DMS79 (cell line): ENCODE measurements at regions not wholly inside any gene's neighbourhood (a gene's known extent, or its start where the extent isn't known, plus 50 kb on each side); places are given as distances from the start of the nearest gene placed in this dataset.

ENCODE experiments used
- DNase-seq: peaks from one replicate; lab custom pipeline; 2025; lab: John Stamatoyannopoulos, UW

- no peak for DNase-seq
These were observed 846.5 kb downstream of the TYW1 start for GRCh38 chr7:67843001-67843565.

- DNase-seq = no peak
These were observed 847.0 kb downstream of the TYW1 start for GRCh38 chr7:67843615-67844014.

DNA sequence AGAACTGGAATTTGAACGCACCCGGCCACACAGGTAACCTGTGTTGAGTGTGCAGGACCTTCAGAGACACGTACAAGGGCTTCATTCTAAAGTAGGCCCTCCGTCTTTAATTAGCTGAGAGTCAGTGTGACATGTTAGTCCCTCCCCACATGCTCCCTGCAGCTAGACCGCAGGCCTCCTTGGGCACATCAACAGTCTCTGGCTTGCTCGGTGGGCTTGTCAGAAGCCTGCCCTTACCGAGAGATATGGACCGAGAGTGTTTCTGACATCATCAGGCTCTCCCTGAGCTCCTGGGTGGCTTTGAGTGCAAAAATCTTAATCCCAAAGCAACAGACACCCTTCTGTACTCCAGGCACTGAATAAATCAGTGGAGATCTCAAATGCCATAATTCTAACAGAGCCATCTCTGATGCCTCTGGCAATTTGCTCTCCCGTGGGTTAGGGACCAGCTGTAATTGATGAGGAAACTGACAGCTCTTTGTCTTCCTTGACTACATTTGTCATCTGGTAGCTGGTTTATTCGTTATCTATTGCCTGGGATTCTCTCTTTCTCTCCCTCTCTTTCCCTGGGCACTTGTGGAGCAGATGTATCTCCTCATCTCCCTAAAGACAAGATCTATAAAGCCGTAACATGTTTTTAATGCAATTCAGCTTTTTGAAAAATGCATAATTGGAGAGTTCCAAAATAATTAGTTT is 850.6 kb downstream of the TYW1 start:
- DNase-seq = no peak

GRCh38 chr7:67854221-67855178 is 857.9 kb downstream of the TYW1 start:
- DNase-seq = peak; percentile 38

GRCh38 chr7:67855322-67855721 is 858.7 kb downstream of the TYW1 start:
- no peak for DNase-seq

GRCh38 chr7:67856046-67856445 is 859.4 kb downstream of the TYW1 start:
- DNase-seq = no peak

GRCh38 chr7:67857698-67858097 is 861.1 kb downstream of the TYW1 start:
- DNase-seq = no peak

DNA sequence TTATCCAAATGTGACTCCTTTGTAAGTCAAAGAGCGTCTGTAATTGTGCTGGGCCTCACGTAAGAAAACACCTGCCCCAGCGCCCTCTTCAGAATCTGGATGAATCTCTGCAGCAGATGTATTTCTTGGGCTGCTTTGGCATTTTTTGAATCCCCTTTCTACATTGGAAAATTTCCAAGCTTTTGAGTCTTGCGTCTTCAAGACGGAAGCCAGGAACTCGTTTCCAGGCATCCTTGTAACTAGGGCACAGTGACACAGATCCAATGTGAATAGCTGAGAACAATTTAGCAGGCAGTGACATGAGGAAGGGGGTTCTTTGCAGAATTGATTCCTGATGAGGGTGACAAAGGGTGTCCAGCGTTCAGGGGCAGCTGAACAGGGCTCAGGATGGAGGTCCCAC is 862.3 kb downstream of the TYW1 start:
- DNase-seq = no peak

GRCh38 chr7:67863911-67864310 is 867.3 kb downstream of the TYW1 start:
- no peak for DNase-seq

GRCh38 chr7:67866054-67866453 is 869.4 kb downstream of the TYW1 start:
- no peak for DNase-seq

- DNase-seq = no peak
These were observed 870.2 kb downstream of the TYW1 start for GRCh38 chr7:67866812-67867211.

- DNase-seq = no peak
These were observed 873.8 kb downstream of the TYW1 start for GRCh38 chr7:67870396-67870795.

GRCh38 chr7:67875558-67875957 is 878.9 kb downstream of the TYW1 start:
- no peak for DNase-seq

DNA sequence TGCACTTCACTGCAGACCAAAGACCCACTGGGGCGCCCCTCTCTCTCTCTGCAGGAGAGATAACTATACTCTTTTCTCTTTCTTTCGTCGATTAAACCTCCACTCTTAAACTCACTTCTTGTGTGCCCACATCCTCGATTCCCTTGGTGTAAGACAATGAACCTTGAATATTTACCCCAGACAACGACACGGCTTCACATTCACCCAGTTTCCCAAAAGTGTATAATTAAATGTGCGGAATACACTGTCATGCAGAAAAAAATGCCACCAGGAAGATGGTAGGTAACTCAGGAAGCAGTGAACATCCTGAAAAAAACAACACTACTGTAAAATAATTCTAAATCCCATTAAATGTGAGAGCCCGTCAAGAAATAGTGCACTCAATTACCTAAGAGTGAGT is 882.2 kb downstream of the TYW1 start:
- no peak for DNase-seq

GRCh38 chr7:67882843-67883242 is 886.2 kb downstream of the TYW1 start:
- DNase-seq = no peak

- DNase-seq = no peak
These were observed 893.7 kb downstream of the TYW1 start for GRCh38 chr7:67890316-67890715.

DNA sequence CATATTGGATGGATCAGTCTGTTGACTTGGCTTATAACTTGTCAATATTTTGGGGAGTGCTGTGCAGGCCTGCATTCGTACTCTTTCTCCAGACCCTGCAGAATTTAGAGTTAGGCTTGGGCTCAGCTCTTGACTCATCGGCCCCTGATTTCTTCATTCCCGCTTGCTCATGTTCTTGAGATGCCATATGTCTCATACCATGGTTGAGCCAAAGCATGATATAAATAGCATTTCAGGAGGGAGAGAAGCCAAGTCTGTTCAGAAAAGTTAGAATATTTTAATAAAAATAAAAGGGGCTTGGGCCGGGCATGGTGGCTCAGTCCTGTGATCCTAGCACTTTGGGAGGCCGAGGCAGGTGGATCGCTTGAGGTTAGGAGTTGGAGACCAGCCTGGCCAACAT is 898.1 kb downstream of the TYW1 start:
- no peak for DNase-seq

DNA sequence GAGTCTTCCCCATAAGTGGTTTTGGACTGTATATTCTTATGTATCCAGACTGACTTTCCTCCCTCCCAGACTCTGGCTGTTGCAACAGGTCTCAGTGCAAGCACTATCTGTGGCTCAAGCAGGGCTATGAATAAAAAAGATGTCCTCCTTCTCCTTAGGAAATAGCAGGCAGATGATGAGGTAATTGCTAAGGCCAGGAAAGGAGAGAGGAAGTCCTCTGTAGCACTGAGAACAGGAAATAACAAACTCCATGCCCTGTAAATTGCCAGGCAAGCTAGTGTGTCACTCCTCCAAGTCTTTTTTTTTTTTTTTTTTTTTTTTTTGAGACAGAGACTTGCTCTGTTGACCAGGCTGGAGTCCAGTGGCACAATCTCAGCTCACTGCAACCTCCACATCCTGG is 900.1 kb downstream of the TYW1 start:
- DNase-seq = no peak

DNA sequence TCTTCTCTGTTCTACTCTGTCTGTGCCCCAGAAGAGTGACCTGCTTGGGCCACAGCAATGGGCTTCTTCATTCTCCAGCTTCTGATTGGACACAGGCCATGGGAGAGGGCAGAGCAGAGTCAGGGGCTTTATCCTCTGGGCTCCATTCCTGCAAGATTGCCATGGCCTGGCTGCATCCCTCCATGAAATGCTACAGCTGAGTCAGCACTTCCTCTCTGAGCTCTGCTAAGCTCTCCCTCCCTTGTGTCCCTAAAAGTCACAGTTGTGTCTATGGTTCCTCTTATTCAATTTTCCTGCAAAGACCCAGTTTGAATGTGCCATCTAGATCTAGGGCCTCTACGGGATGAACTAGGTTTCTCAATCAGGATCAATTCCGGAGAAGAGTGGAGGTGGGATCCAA is 903.8 kb downstream of the TYW1 start:
- DNase-seq = no peak

- DNase-seq = no peak
These were observed 905.3 kb downstream of the TYW1 start for GRCh38 chr7:67901808-67902480.

DNA sequence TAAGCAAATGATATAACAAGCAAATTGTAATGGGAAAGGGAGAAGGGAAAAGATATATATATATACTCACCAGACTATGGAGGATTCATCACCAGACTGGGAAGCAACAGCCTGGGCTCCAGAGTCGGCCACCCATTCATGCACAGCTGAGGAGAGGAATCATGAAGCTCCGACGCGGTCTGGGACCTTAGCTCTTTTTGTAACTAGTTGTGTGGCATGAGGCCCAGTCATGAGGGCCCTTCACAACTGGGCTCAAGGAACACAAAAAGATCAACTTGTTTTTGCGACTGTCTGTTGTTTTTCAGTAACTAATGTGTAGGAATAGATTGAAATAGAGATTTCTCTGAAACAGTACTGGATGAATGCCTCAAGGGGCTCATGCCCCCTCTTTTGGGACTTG is 911.2 kb downstream of the TYW1 start:
- DNase-seq = no peak

DNA sequence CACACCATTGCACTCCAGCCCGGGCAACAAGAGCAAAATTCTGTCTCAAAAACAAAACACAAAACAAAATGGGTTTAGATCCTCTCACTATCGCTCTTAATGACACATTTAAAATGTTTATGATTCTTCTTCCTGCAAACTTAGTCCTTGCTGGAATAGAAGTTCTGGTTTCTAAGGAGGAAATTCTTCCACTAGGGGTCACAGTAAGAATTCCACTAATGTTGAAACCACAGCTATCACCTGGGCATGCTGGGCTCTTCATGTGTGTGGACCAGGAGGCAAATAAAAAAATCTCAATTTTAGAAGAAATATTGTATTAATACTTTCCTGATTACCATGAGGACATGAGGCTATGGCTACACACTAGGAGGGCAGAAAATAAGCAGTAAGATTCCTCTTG is 915.8 kb downstream of the TYW1 start:
- no peak for DNase-seq
